Hepatocyte (in vitro differentiated cells): ENCODE measurements at regions not wholly inside any gene's neighbourhood (a gene's known extent, or its start where the extent isn't known, plus 50 kb on each side); places are given as distances from the start of the nearest gene placed in this dataset.

Experiments used
- DNase-seq: peaks from one replicate; pipeline ENCODE4 v3.0.0-alpha.2; 2016; ENCODE audit warnings: low spot score
- H2AFZ ChIP-seq: fragments of 200-600 bp; sonication (generic); 2 replicates; pipeline ENCODE4 v1.6.0; 2016; ENCODE audit warnings: antibody characterized with exemption, mild to moderate bottlenecking
- H3K27ac ChIP-seq: fragments of 200-600 bp; sonication (generic); 2 replicates; pipeline ENCODE4 v1.5.1; 2016; ENCODE audit warnings: mild to moderate bottlenecking
- H3K27me3 ChIP-seq: fragments of 200-600 bp; sonication (generic); 2 replicates; pipeline ENCODE4 v1.6.1; 2016
- H3K36me3 ChIP-seq: fragments of 200-600 bp; sonication (generic); replicated peaks from 2 replicates; pipeline ENCODE4 v1.5.1; 2016; ENCODE audit warnings: low read depth; ENCODE audit not compliant: insufficient read depth
- H3K4me1 ChIP-seq: fragments of 200-600 bp; sonication (generic); 2 replicates; pipeline ENCODE4 v1.5.1; 2016; ENCODE audit warnings: mild to moderate bottlenecking, moderate library complexity; ENCODE audit not compliant: insufficient read depth
- H3K4me2 ChIP-seq: fragments of 200-600 bp; sonication (generic); 2 replicates; pipeline ENCODE4 v1.6.0; 2016
- H3K4me3 ChIP-seq: fragments of 200-600 bp; sonication (generic); 2 replicates; pipeline ENCODE4 v1.5.1; 2016; ENCODE audit warnings: mild to moderate bottlenecking
- H3K79me2 ChIP-seq: fragments of 200-600 bp; sonication (generic); 2 replicates; pipeline ENCODE4 v1.6.0; 2017; ENCODE audit warnings: mild to moderate bottlenecking
- H3K9me2 ChIP-seq: fragments of 200-600 bp; sonication (generic); replicated peaks from 2 replicates; pipeline ENCODE4 v1.6.0; 2017; ENCODE audit warnings: mild to moderate bottlenecking; ENCODE audit not compliant: insufficient read depth
- H3K9me3 ChIP-seq: fragments of 200-600 bp; sonication (generic); 2 replicates; pipeline ENCODE4 v1.5.1; 2016; ENCODE audit warnings: low read depth, mild to moderate bottlenecking
- H4K20me1 ChIP-seq: fragments of 200-600 bp; sonication (generic); 2 replicates; pipeline ENCODE4 v1.6.0; 2016; ENCODE audit warnings: mild to moderate bottlenecking; ENCODE audit not compliant: insufficient read depth, poor library complexity, severe bottlenecking
- CTCF ChIP-seq: fragments of 200-600 bp; sonication (generic); IDR thresholded peaks from 2 replicates; pipeline ENCODE4 v1.5.1; 2016; ENCODE audit warnings: antibody characterized with exemption, mild to moderate bottlenecking; ENCODE audit not compliant: poor library complexity
- EZH2 ChIP-seq: fragments of 200-600 bp; sonication (generic); IDR thresholded peaks from 2 replicates; pipeline ENCODE4 v1.6.1; 2016; ENCODE audit warnings: antibody characterized with exemption, mild to moderate bottlenecking, borderline replicate concordance
- EZH2phosphoT487 ChIP-seq: fragments of 200-600 bp; sonication (generic); IDR thresholded peaks from one replicate; pipeline ENCODE4 v1.6.1; 2018; ENCODE audit warnings: antibody characterized with exemption, mild to moderate bottlenecking, low read depth, moderate library complexity; ENCODE audit not compliant: unreplicated experiment, severe bottlenecking
- WGBS: methylation state at CpG from one replicate; pipeline ENCODE4 v1.1.6; 2016; ENCODE audit warnings: low lambda C conversion rate; ENCODE audit errors: missing lambda C conversion rate; 5-methylcytosine and 5-hydroxymethylcytosine counted together

- TF ChIP-seq EZH2phosphoT487 (no peak), CTCF (no peak), EZH2 (no peak)
- Histone ChIP-seq H2AFZ (no peak overlapping the region), H3K4me2 (no peak overlapping the region)
These were observed 304.9 kb upstream of the ADAMTS9 start for GRCh38 chr3:64992530-64993285.

GRCh38 chr3:64988188-64988587 lies 300.4 kb upstream of the ADAMTS9 start:
- no peaks in the 10 kb centered on the region for H3K9me2 ChIP-seq
- no peaks in the 10 kb centered on the region for H3K27me3 ChIP-seq
- H2AFZ ChIP-seq: no peak overlapping the region
- H3K79me2 ChIP-seq: no peaks in the 10 kb centered on the region
- DNase-seq: no peak
- 60% methylated on average over 3 of the region's 3 CpGs for WGBS
- no peak overlapping the region for H3K27ac ChIP-seq
- no peak overlapping the region for H3K4me2 ChIP-seq
- H3K9me3 ChIP-seq: no peaks in the 10 kb centered on the region
- H4K20me1 ChIP-seq: no peaks in the 10 kb centered on the region
- H3K36me3 ChIP-seq: no peaks in the 10 kb centered on the region
- no peak for TF ChIP-seq EZH2phosphoT487
- no peak for TF ChIP-seq EZH2
- no peak for TF ChIP-seq CTCF
- no peaks in the 10 kb centered on the region for H3K4me1 ChIP-seq
- no peak overlapping the region for H3K4me3 ChIP-seq

More at GRCh38 chr3:64992530-64993285, 304.9 kb upstream of the ADAMTS9 start:
- peaks cover 11% of the 10 kb centered on the region for H3K4me1 ChIP-seq
- H3K27ac ChIP-seq: no peak overlapping the region
- 82% methylated on average over 7 of the region's 7 CpGs for WGBS
- no peaks in the 10 kb centered on the region for H3K9me3 ChIP-seq
- no peaks in the 10 kb centered on the region for H3K36me3 ChIP-seq
- no peaks in the 10 kb centered on the region for H3K79me2 ChIP-seq
- no peaks in the 10 kb centered on the region for H3K27me3 ChIP-seq
- H4K20me1 ChIP-seq: no peaks in the 10 kb centered on the region
- no peak for DNase-seq
- no peak overlapping the region for H3K4me3 ChIP-seq
- no peaks in the 10 kb centered on the region for H3K9me2 ChIP-seq

- H3K9me3 ChIP-seq: no peaks in the 10 kb centered on the region
- TF ChIP-seq CTCF (no peak), EZH2phosphoT487 (no peak), EZH2 (no peak)
- H3K27me3 ChIP-seq: no peaks in the 10 kb centered on the region
- H3K36me3 ChIP-seq: no peaks in the 10 kb centered on the region
- no peaks in the 10 kb centered on the region for H3K9me2 ChIP-seq
- no peak overlapping the region for H3K4me3 ChIP-seq
- no peak overlapping the region for H3K4me2 ChIP-seq
- no peaks in the 10 kb centered on the region for H3K4me1 ChIP-seq
- H4K20me1 ChIP-seq: no peaks in the 10 kb centered on the region
- H3K79me2 ChIP-seq: no peaks in the 10 kb centered on the region
- no peak overlapping the region for H3K27ac ChIP-seq
- no peak overlapping the region for H2AFZ ChIP-seq
- 96% methylated on average over 1 of the region's 1 CpG for WGBS
- DNase-seq: no peak
These were observed 299.9 kb upstream of the ADAMTS9 start for GRCh38 chr3:64987726-64988125.
